GM12864 (cell line): ENCODE measurements at regions not wholly inside any gene's neighbourhood (a gene's known extent, or its start where the extent isn't known, plus 50 kb on each side); places are given as distances from the start of the nearest gene placed in this dataset.

Experiments
- DNase-seq: peaks from one replicate; pipeline ENCODE4 v3.0.0-alpha.2; 2011; ENCODE audit warnings: low read depth
- H3K4me3 ChIP-seq: 2 replicates; pipeline ENCODE4 v1.5.1; 2011; ENCODE audit warnings: mild to moderate bottlenecking, low read depth, low read length, control low read depth
- CTCF ChIP-seq: IDR thresholded peaks from 2 replicates; pipeline ENCODE4 v1.5.1; 2011; ENCODE audit warnings: low read depth, mild to moderate bottlenecking, moderate library complexity, low read length, control low read depth, inconsistent platforms; ENCODE audit errors: missing control alignments

DNA sequence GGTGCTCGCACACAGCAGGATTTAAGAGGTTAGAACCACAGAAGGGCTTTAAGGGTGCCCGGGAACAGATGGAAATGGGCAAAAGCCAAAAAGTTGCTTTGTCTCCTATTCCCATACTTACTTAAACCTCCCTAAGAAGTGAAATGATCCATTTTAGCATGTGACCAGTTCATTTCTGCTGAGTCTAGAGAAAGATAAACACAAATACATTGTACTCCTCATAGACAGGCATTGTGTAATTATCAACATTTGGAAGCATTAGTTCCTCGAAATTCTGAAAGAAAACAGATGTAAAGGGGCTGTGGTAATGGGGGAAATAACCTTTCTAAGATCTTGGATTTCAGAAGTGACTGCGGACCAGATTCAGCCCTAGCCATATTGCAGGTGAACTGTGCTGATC, 178.3 kb downstream of the CYB561 start:
- no peak for TF ChIP-seq CTCF
- DNase-seq, result no peak
- H3K4me3 ChIP-seq, result no peak overlapping the region

- no peak overlapping the region for H3K4me3 ChIP-seq
- TF ChIP-seq CTCF, result no peak
- no peak for DNase-seq
Observed at GRCh38 chr17:63268827-63269226, 177.3 kb downstream of the CYB561 start.

- no peak for DNase-seq
- TF ChIP-seq CTCF, result no peak
- no peak overlapping the region for H3K4me3 ChIP-seq
Observed at GRCh38 chr17:63270610-63271009, 175.5 kb downstream of the CYB561 start.

DNA sequence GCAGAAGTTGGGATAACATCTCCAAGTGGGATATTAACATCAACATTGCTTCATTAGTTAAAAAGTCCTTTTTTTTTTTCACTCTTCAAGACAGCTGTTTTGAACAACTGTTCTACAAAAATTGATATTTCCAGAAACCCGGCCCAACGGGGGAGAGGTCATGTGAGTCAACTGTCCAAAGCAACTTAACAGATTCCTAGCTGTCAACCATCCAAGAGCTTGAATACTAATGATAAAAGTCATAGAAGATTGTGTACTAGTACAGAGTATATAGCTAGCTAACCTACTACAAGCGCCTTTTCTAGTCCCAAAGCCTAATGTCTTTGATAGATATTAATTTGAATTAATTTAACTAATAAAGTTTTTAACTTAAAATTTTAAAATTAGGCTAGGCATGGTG, 172.0 kb downstream of the CYB561 start:
- TF ChIP-seq CTCF, result no peak
- no peak for DNase-seq
- no peak overlapping the region for H3K4me3 ChIP-seq

DNA sequence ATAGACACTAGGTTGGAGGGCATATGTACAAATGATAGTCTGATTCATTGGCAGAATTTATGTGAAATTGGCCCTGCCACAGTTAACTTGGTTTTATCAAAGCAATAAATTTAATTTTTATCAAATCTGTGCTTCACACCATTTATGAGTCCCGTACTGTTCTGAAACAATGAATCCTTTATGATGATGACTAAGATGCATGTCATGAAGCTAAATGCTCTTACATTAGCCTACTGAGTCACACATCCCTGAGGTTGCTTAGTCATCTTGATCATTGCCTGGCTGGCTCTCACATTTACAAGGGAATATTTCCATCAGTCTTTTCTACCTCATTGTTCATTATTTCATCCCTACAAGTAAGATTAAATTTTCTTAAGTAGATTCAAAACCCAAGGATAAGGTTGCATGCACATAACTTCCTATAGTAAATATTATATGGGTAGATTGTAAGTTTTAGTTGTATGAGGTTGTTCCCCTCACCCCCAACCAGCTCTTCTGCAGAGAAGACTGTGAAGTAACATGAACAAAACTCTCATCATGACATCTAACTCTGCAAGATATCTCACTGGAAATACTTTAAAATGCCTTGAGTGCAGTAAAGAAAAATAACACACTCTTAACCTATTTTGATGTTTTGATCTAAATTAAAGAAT, 170.7 kb downstream of the CYB561 start:
- H3K4me3 ChIP-seq, result no peak overlapping the region
- no peak for DNase-seq
- no peak for TF ChIP-seq CTCF

DNA sequence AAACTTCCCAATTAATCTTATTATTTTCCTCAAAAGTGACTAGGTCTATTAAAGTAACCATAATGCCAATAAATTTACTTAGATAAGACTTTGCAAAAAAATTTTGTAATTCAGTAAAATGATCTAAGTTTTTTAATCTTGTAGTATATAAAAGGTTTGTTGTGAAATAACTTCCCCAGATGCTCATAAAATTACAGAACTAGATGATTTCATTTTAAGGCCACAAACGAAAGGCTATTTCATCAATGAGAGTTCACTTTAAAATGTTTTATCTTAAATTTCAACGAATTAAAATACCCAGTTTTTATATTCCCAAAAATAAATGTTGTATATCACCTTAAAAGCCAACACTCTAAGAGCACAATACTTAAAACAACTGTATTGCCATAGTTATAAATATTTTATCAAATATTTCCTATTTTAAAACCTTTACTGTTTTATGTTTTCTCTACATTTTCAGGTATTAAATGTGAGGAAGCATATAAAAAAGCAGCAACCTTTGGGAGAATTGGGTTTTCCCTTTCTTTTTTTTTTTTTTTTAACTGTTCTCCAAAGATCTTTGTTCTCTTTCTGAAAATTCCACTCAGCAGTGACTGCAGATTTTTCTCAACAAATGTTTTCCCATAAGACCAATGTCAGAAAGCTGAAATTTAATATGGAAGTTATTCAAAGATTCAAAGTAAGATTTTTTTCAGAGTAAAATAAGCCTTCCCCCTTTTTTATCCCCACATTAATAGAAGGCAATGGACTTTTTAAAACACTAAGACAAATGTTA, 169.9 kb downstream of the CYB561 start:
- TF ChIP-seq CTCF, result no peak
- H3K4me3 ChIP-seq, result no peak overlapping the region
- DNase-seq, result no peak

DNA sequence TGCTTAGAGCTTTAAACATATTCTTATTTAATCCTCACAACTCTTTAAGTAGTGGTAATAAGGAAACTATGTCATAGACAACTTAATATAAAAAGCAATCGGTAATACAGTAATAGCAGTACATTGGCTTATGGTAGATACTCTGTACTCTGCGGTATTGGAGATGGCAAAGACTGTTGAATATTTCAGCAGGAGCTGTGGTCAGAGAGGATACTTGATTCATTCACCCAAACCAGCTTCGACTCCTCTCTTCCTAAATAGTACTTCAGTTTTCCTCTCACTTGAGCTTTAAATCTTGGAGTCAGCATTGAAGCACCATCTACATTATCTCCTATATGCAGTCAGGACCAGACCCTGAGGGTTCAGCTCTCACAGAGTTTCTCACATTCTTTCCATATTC, 169.3 kb downstream of the CYB561 start:
- no peak for TF ChIP-seq CTCF
- DNase-seq, result no peak
- no peak overlapping the region for H3K4me3 ChIP-seq
